IMR-90 (cell line): ENCODE measurements at regions not wholly inside any gene's neighbourhood (a gene's known extent, or its start where the extent isn't known, plus 50 kb on each side); places are given as distances from the start of the nearest gene placed in this dataset.

Experiments
- ATAC-seq: fragments of 200-7000 bp; cut with Tn5 transposase; 2 replicates; pipeline ENCODE4 v1.9.1; 2020; ENCODE audit warnings: low read depth, mild to moderate bottlenecking, moderate library complexity
- BruUV-seq: library from RNA; stranded (reverse); fragments of 400-500 nt; replicated peaks from 2 replicates; lab custom pipeline; 2021; lab: Mats Ljungman, UMichigan
- CTCF ChIA-PET: fragments of 300-600 bp; formaldehyde crosslinking; extraction: SDS; loops from one replicate; lab custom pipeline; 2021; ENCODE audit warnings: antibody characterized with exemption; lab: Yijun Ruan, JAX
- POLR2A ChIA-PET: fragments of 300-600 bp; sonication (Branson Sonifier 250); formaldehyde crosslinking; loops from one replicate; lab custom pipeline; 2022; ENCODE audit warnings: antibody characterized with exemption; ENCODE audit not compliant: unreplicated experiment; lab: Charles Lee
- DNase-seq: peaks from one replicate; pipeline ENCODE4 v3.0.0; 2013
- H2AFZ ChIP-seq: replicated peaks from 2 replicates; pipeline ENCODE3; 2013; ENCODE audit warnings: low read length, mild to moderate bottlenecking; ENCODE audit not compliant: poor library complexity
- H2AK5ac ChIP-seq: 2 replicates; pipeline ENCODE4 v1.6.1; 2013; ENCODE audit warnings: low read depth, low read length, inconsistent platforms
- H2AK9ac ChIP-seq: replicated peaks from 2 replicates; pipeline ENCODE3; 2013; ENCODE audit warnings: mild to moderate bottlenecking, low read depth, low read length, moderate library complexity; ENCODE audit not compliant: poor library complexity
- H2BK120ac ChIP-seq: 2 replicates; pipeline ENCODE4 v1.6.1; 2013; ENCODE audit warnings: low read depth, low read length, inconsistent platforms
- H2BK15ac ChIP-seq: 3 replicates; pipeline ENCODE4 v1.6.1; 2013; ENCODE audit warnings: low read depth, low read length, inconsistent platforms
- H2BK20ac ChIP-seq: 2 replicates; pipeline ENCODE4 v1.6.1; 2013; ENCODE audit warnings: low read depth, mild to moderate bottlenecking, inconsistent platforms, low read length, moderate library complexity
- H2BK5ac ChIP-seq: 2 replicates; pipeline ENCODE4 v1.6.1; 2013; ENCODE audit warnings: mild to moderate bottlenecking, low read depth, low read length, inconsistent platforms; ENCODE audit not compliant: poor library complexity, severe bottlenecking
- H3K14ac ChIP-seq: replicated peaks from 2 replicates; pipeline ENCODE4 v1.6.1; 2013; ENCODE audit warnings: low read depth, low read length, inconsistent platforms
- H3K18ac ChIP-seq: 2 replicates; pipeline ENCODE4 v1.6.1; 2013; ENCODE audit warnings: low read depth, low read length, control low read depth
- H3K23ac ChIP-seq: 2 replicates; pipeline ENCODE4 v1.6.1; 2013; ENCODE audit warnings: low read depth, low read length, inconsistent platforms
- H3K27ac ChIP-seq: 2 replicates; pipeline ENCODE4 v1.5.1; 2013; ENCODE audit warnings: mild to moderate bottlenecking, control low read depth, low read length; ENCODE audit not compliant: insufficient read depth
- H3K27me3 ChIP-seq: 2 replicates; pipeline ENCODE4 v1.6.1; 2013; ENCODE audit warnings: low read length; ENCODE audit not compliant: control insufficient read depth, insufficient read depth
- H3K36me3 ChIP-seq: 2 replicates; pipeline ENCODE4 v1.6.1; 2013; ENCODE audit warnings: low read length, mixed read lengths; ENCODE audit not compliant: control insufficient read depth, insufficient read depth
- H3K4ac ChIP-seq: 2 replicates; pipeline ENCODE4 v1.6.1; 2013; ENCODE audit warnings: low read depth, low read length, inconsistent platforms
- H3K4me1 ChIP-seq: 2 replicates; pipeline ENCODE4 v1.6.1; 2013; ENCODE audit warnings: low read length, mixed read lengths; ENCODE audit not compliant: control insufficient read depth, insufficient read depth
- H3K4me2 ChIP-seq: 2 replicates; pipeline ENCODE4 v1.6.1; 2013; ENCODE audit warnings: low read depth, mild to moderate bottlenecking, control low read depth, low read length, moderate library complexity
- H3K4me3 ChIP-seq: 2 replicates; pipeline ENCODE4 v1.5.1; 2013; ENCODE audit warnings: low read depth, mild to moderate bottlenecking, control low read depth, low read length, moderate library complexity; ENCODE audit not compliant: insufficient read depth
- H3K56ac ChIP-seq: 2 replicates; pipeline ENCODE4 v1.6.1; 2013; ENCODE audit warnings: low read length, inconsistent platforms; ENCODE audit not compliant: insufficient read depth; ENCODE audit errors: extremely low read depth
- H3K79me1 ChIP-seq, 2 experiments: 2 replicates each; pipeline ENCODE4 v1.6.1; 2013; ENCODE audit warnings: low read length in 2 of 2, inconsistent platforms in 1 of 2, low read depth in 1 of 2
- H3K9ac ChIP-seq: 2 replicates; pipeline ENCODE4 v1.6.1; 2013; ENCODE audit warnings: low read depth, low read length, control low read depth
- H3K9me1 ChIP-seq: 2 replicates; pipeline ENCODE4 v1.6.1; 2013; ENCODE audit warnings: low read length, inconsistent platforms; ENCODE audit not compliant: insufficient read depth
- H3K9me3 ChIP-seq: 2 replicates; pipeline ENCODE4 v1.6.1; 2013; ENCODE audit warnings: low read length; ENCODE audit not compliant: control insufficient read depth, insufficient read depth
- H4K20me1 ChIP-seq: 2 replicates; pipeline ENCODE4 v1.6.1; 2013; ENCODE audit warnings: low read length, inconsistent platforms; ENCODE audit not compliant: insufficient read depth
- H4K5ac ChIP-seq: 2 replicates; pipeline ENCODE4 v1.6.1; 2013; ENCODE audit warnings: mild to moderate bottlenecking, low read depth, low read length, control low read depth
- H4K8ac ChIP-seq, 2 experiments: 2 replicates each; pipeline ENCODE4 v1.6.1; 2013; ENCODE audit warnings: low read depth in 2 of 2, low read length in 2 of 2, control low read depth in 1 of 2, inconsistent platforms in 1 of 2
- H4K91ac ChIP-seq: 2 replicates; pipeline ENCODE4 v1.6.1; 2013; ENCODE audit warnings: low read depth, low read length, inconsistent platforms; ENCODE audit not compliant: insufficient read depth
- BHLHE40 ChIP-seq: fragments of 150-350 bp; IDR thresholded peaks from 2 replicates; pipeline ENCODE4 v1.6.1; 2016; ENCODE audit warnings: mild to moderate bottlenecking, low read depth, low read length
- CEBPB ChIP-seq: IDR thresholded peaks from 2 replicates; pipeline ENCODE4 v1.6.1; 2012; ENCODE audit warnings: low read depth, low read length, improper control_type of control experiment
- ELK1 ChIP-seq: fragments of 150-350 bp; IDR thresholded peaks from 2 replicates; pipeline ENCODE4 v1.6.1; 2016; ENCODE audit warnings: low read depth, mild to moderate bottlenecking, low read length, moderate library complexity, borderline replicate concordance
- FOS ChIP-seq: fragments of 150-350 bp; IDR thresholded peaks from 2 replicates; pipeline ENCODE4 v1.6.1; 2016; ENCODE audit warnings: low read depth, low read length
- MAFK ChIP-seq: IDR thresholded peaks from 2 replicates; pipeline ENCODE4 v1.6.1; 2012; ENCODE audit warnings: low read depth, low read length, improper control_type of control experiment
- MAZ ChIP-seq: IDR thresholded peaks from 2 replicates; pipeline ENCODE4 v1.6.1; 2012; ENCODE audit warnings: low read depth, mild to moderate bottlenecking, low read length, improper control_type of control experiment, moderate library complexity, borderline replicate concordance
- MXI1 ChIP-seq: IDR thresholded peaks from 2 replicates; pipeline ENCODE4 v1.6.1; 2012; ENCODE audit warnings: low read depth, mild to moderate bottlenecking, low read length, moderate library complexity, borderline replicate concordance
- POLR2A ChIP-seq: IDR thresholded peaks from 2 replicates; pipeline ENCODE4 v1.6.1; 2012; ENCODE audit warnings: mild to moderate bottlenecking, low read depth, low read length
- RFX5 ChIP-seq: IDR thresholded peaks from 2 replicates; pipeline ENCODE4 v1.8.0; 2012; ENCODE audit warnings: low read depth, mild to moderate bottlenecking, low read length, moderate library complexity
- SMC3 ChIP-seq: fragments of 150-350 bp; IDR thresholded peaks from 2 replicates; pipeline ENCODE4 v1.6.1; 2016; ENCODE audit warnings: low read depth, mild to moderate bottlenecking, antibody characterized with exemption, low read length, moderate library complexity
- USF2 ChIP-seq: fragments of 150-350 bp; IDR thresholded peaks from 2 replicates; pipeline ENCODE4 v1.6.1; 2017; ENCODE audit warnings: mild to moderate bottlenecking, antibody characterized with exemption, low read length, low read depth
- WGBS, 2 experiments: methylation state at CpG; one replicate each; pipeline versions ENCODE4 v1.1.5 to v1.1.7; 2013; ENCODE audit warnings: missing lambda C conversion rate in 2 of 2; ENCODE audit not compliant: insufficient read length in 1 of 2; ENCODE audit errors: extremely low coverage in 2 of 2; 5-methylcytosine and 5-hydroxymethylcytosine counted together
- dilution Hi-C: fragments of 300-500 bp; cut with HindIII; formaldehyde crosslinking; loops from one replicate; pipeline ENCODE4 v1.14.3; 2018; ENCODE audit warnings: low sequenced_read_pairs; ENCODE audit not compliant: unreplicated experiment
- in situ Hi-C: fragments of 300-500 bp; cut with MboI; formaldehyde crosslinking; loops from 3 replicates; pipeline ENCODE4 v1.14.3; 2019; ENCODE audit warnings: low sequenced_read_pairs, inconsistent platforms, mixed read lengths
- intact Hi-C: fragments of 100-400 bp; cut with micrococcal nuclease; formaldehyde crosslinking; loops from 2 replicates; pipeline ENCODE4 v1.10.0; 2022

- dilution Hi-C loops (no loop called here), in situ Hi-C loops (no loop called here)
Observed at GRCh38 chr7:32178677-32179366, 108.6 kb upstream of the PDE1C start.

More at GRCh38 chr7:32178677-32179366, 108.6 kb upstream of the PDE1C start:
- H3K9ac ChIP-seq: no peak overlapping the region
- H4K91ac ChIP-seq: no peak overlapping the region
- no peaks in the 10 kb centered on the region for H3K27me3 ChIP-seq
- H3K79me1 ChIP-seq: no peaks in the 10 kb centered on the region
- TF ChIP-seq POLR2A: no peak
- no peak for TF ChIP-seq RFX5
- no peak for TF ChIP-seq MAFK
- no peak for TF ChIP-seq USF2
- TF ChIP-seq BHLHE40: no peak
- TF ChIP-seq MAZ: no peak
- no peak for TF ChIP-seq ELK1
- TF ChIP-seq CEBPB: no peak
- no peak for TF ChIP-seq MXI1
- no peak for TF ChIP-seq FOS
- TF ChIP-seq SMC3: no peak
- no peak overlapping the region for H3K27ac ChIP-seq
- H3K9me1 ChIP-seq: no peaks in the 10 kb centered on the region
- no peak overlapping the region for H3K4me3 ChIP-seq
- ATAC-seq: no peak
- no peak overlapping the region for H2BK20ac ChIP-seq
- no CpG with 5 or more reads among the region's 7 CpGs for WGBS, 2 experiments
- no TSS peak for BruUV-seq
- H4K8ac ChIP-seq: no peak overlapping the region
- H3K18ac ChIP-seq: no peak overlapping the region
- ChIA-PET CTCF (no interaction called here), POLR2A (no interaction called here)
- H2AK9ac ChIP-seq: no peak overlapping the region
- H3K23ac ChIP-seq: no peak overlapping the region
- H3K14ac ChIP-seq: no peak overlapping the region
- H4K5ac ChIP-seq: no peak overlapping the region
- no peak overlapping the region for H3K4me2 ChIP-seq
- no peak overlapping the region for H2AK5ac ChIP-seq
- H3K4me1 ChIP-seq: no peaks in the 10 kb centered on the region
- H3K56ac ChIP-seq: no peak overlapping the region
- H2BK5ac ChIP-seq: no peak overlapping the region
- intact Hi-C loops: no loop called here
- H3K36me3 ChIP-seq: no peaks in the 10 kb centered on the region
- DNase-seq: no peak
- H4K20me1 ChIP-seq: no peaks in the 10 kb centered on the region
- H3K9me3 ChIP-seq: no peaks in the 10 kb centered on the region
- no peak overlapping the region for H2BK15ac ChIP-seq
- H2AFZ ChIP-seq: no peak overlapping the region
- H2BK120ac ChIP-seq: no peak overlapping the region
- H3K4ac ChIP-seq: no peak overlapping the region
